SK-N-SH treated with all-trans-retinoic acid at 6 μM for 48 hours (cell line): ENCODE measurements at regions not wholly inside any gene's neighbourhood (a gene's known extent, or its start where the extent isn't known, plus 50 kb on each side); places are given as distances from the start of the nearest gene placed in this dataset.

Source experiments
- PPARA ChIP-seq: fragments of 250-450 bp; sonication (Bioruptor Pico); IDR thresholded peaks from 2 replicates; pipeline ENCODE4 v1.5.0; 2020; ENCODE audit warnings: mild to moderate bottlenecking, borderline replicate concordance
- SNAI2 ChIP-seq: fragments of 250-450 bp; sonication (Bioruptor Pico); IDR thresholded peaks from 2 replicates; pipeline ENCODE4 v1.5.0; 2020; ENCODE audit warnings: mild to moderate bottlenecking, moderate library complexity
- TSHZ2 ChIP-seq: fragments of 250-450 bp; sonication (Bioruptor Pico); IDR thresholded peaks from 2 replicates; pipeline ENCODE4 v1.5.0; 2020; ENCODE audit warnings: mild to moderate bottlenecking, moderate library complexity

GRCh38 chr12:32052212-32052713, 54.4 kb upstream of the BICD1 start:
- TF ChIP-seq SNAI2 (CRISPR knock-in tag) (no peak), PPARA (no peak), TSHZ2 (CRISPR knock-in tag) (no peak)
